Smooth muscle cell (in vitro differentiated cells): ENCODE measurements at regions not wholly inside any gene's neighbourhood (a gene's known extent, or its start where the extent isn't known, plus 50 kb on each side); places are given as distances from the start of the nearest gene placed in this dataset.

Source experiments
- DNase-seq: peaks from one replicate; lab custom pipeline; 2025; ENCODE audit not compliant: unreplicated experiment; lab: John Stamatoyannopoulos, UW
- H2AFZ ChIP-seq: fragments of 200-600 bp; sonication (generic); 2 replicates; pipeline ENCODE4 v1.6.0; 2016; ENCODE audit warnings: antibody characterized with exemption, low read depth, mild to moderate bottlenecking
- H3F3A ChIP-seq: fragments of 200-600 bp; sonication (generic); 2 replicates; pipeline ENCODE4 v1.6.0; 2017; ENCODE audit warnings: antibody characterized with exemption, low read depth
- H3K27ac ChIP-seq: fragments of 200-600 bp; sonication (generic); 2 replicates; pipeline ENCODE4 v1.5.1; 2016; ENCODE audit warnings: low read depth, mild to moderate bottlenecking
- H3K27me3 ChIP-seq: fragments of 200-600 bp; sonication (generic); 2 replicates; pipeline ENCODE4 v1.6.1; 2016; ENCODE audit warnings: low read depth, mild to moderate bottlenecking
- H3K36me3 ChIP-seq: fragments of 200-600 bp; sonication (generic); 2 replicates; pipeline ENCODE4 v1.5.1; 2016; ENCODE audit warnings: low read depth
- H3K4me1 ChIP-seq: fragments of 200-600 bp; sonication (generic); 2 replicates; pipeline ENCODE4 v1.5.1; 2016; ENCODE audit warnings: low read depth
- H3K4me2 ChIP-seq: fragments of 200-600 bp; sonication (generic); 2 replicates; pipeline ENCODE4 v1.6.0; 2016; ENCODE audit warnings: mild to moderate bottlenecking
- H3K4me3 ChIP-seq: fragments of 200-600 bp; sonication (generic); 2 replicates; pipeline ENCODE4 v1.5.1; 2016; ENCODE audit warnings: mild to moderate bottlenecking
- H3K79me2 ChIP-seq: fragments of 200-600 bp; sonication (generic); 2 replicates; pipeline ENCODE4 v1.6.0; 2016; ENCODE audit warnings: low read depth, mild to moderate bottlenecking
- H3K9ac ChIP-seq: fragments of 200-600 bp; sonication (generic); 2 replicates; pipeline ENCODE4 v1.6.0; 2016; ENCODE audit warnings: low read depth
- H3K9me3 ChIP-seq: fragments of 200-600 bp; sonication (generic); replicated peaks from 2 replicates; pipeline ENCODE4 v1.5.1; 2016; ENCODE audit warnings: low read depth
- H4K20me1 ChIP-seq: fragments of 200-600 bp; sonication (generic); 2 replicates; pipeline ENCODE4 v1.6.0; 2016; ENCODE audit warnings: low read depth
- CTCF ChIP-seq: fragments of 200-600 bp; sonication (generic); IDR thresholded peaks from 2 replicates; pipeline ENCODE4 v1.5.1; 2017; ENCODE audit warnings: borderline replicate concordance, mild to moderate bottlenecking, antibody characterized with exemption; ENCODE audit not compliant: insufficient read depth, poor library complexity, severe bottlenecking
- WGBS: methylation state at CpG from one replicate; pipeline ENCODE4 v1.1.7; 2016; ENCODE audit warnings: low lambda C conversion rate; 5-methylcytosine and 5-hydroxymethylcytosine counted together

DNA sequence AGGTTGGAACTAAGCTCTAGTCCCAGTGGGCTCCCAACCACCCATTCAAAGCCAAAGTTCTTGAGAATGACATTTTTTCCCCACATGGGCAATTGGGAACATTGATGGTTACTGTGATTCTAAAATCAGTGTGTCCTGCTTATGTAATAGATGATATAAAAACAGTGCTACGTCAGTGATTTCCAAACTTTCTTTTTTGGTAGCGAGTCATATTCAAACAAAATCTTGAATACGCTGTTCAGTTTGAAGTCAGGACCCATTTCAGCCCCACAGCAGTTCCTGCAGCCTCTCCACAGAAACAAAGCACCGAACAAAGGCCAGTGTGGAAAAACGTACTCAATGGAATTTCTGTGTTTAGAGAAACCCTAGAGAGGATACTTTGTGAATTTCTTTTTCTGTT lies 170.0 kb upstream of the OLIG3 start:
- H3K9ac ChIP-seq = no peak overlapping the region
- H3F3A ChIP-seq = no peaks in the 10 kb centered on the region
- no peak overlapping the region for H3K4me3 ChIP-seq
- H3K4me2 ChIP-seq = no peak overlapping the region
- H4K20me1 ChIP-seq = no peaks in the 10 kb centered on the region
- no peaks in the 10 kb centered on the region for H3K27me3 ChIP-seq
- TF ChIP-seq CTCF = no peak
- no peak overlapping the region for H2AFZ ChIP-seq
- no peak for DNase-seq
- H3K9me3 ChIP-seq = no peaks in the 10 kb centered on the region
- 76% methylated on average over 5 of the region's 5 CpGs for WGBS
- H3K36me3 ChIP-seq = no peaks in the 10 kb centered on the region
- no peak overlapping the region for H3K27ac ChIP-seq
- no peaks in the 10 kb centered on the region for H3K79me2 ChIP-seq
- H3K4me1 ChIP-seq = no peaks in the 10 kb centered on the region

GRCh38 chr6:137665342-137665934 lies 171.2 kb upstream of the OLIG3 start:
- WGBS = 87% methylated on average over 6 of the region's 6 CpGs
- DNase-seq = no peak
- no peak for TF ChIP-seq CTCF

DNA sequence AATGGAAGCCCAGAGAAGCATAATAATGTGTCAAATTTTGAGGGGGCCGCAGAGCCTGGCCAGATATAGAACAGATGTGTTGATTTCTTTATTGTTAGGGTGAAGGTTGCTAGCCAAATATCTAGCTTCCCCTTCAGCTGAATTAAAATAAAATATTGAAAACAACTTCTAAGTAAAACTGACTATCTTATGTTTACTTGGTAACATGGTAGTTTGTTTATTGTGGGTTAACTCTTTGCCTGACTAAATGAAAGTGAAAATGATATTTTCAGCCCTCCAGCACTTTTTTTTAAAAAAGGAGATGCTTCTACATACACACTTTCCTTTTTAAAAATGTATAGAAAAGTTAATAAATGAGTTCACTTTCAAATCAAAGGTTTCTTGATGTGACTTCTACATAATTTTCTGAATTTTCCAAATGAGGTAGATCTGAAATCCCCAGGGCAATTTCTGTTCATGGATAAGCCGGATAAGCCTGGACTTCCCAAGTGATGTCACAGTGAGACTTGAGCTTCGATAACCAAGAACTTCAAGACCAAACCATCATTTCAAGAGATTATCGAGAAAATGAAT lies 172.1 kb upstream of the OLIG3 start:
- no peak overlapping the region for H3K9ac ChIP-seq
- H3K4me3 ChIP-seq = no peak overlapping the region
- H3F3A ChIP-seq = no peaks in the 10 kb centered on the region
- H3K4me1 ChIP-seq = no peaks in the 10 kb centered on the region
- H3K9me3 ChIP-seq = no peaks in the 10 kb centered on the region
- no peaks in the 10 kb centered on the region for H3K27me3 ChIP-seq
- no peak overlapping the region for H2AFZ ChIP-seq
- no peak overlapping the region for H3K4me2 ChIP-seq
- H3K36me3 ChIP-seq = no peaks in the 10 kb centered on the region
- no peaks in the 10 kb centered on the region for H3K79me2 ChIP-seq
- H4K20me1 ChIP-seq = no peaks in the 10 kb centered on the region
- no peak overlapping the region for H3K27ac ChIP-seq
- 87% methylated on average over 4 of the region's 4 CpGs for WGBS
- TF ChIP-seq CTCF = no peak
- DNase-seq = no peak

More at GRCh38 chr6:137665342-137665934, 171.2 kb upstream of the OLIG3 start:
- Histone ChIP-seq H3K36me3 (no peaks in the 10 kb centered on the region), H4K20me1 (no peaks in the 10 kb centered on the region), H3K79me2 (no peaks in the 10 kb centered on the region), H3K4me3 (no peak overlapping the region), H3K27me3 (no peaks in the 10 kb centered on the region), H3K4me2 (no peak overlapping the region), H3K9me3 (no peaks in the 10 kb centered on the region), H3K9ac (no peak overlapping the region), H2AFZ (no peak overlapping the region), H3K4me1 (no peaks in the 10 kb centered on the region), H3F3A (no peaks in the 10 kb centered on the region), H3K27ac (no peak overlapping the region)

DNA sequence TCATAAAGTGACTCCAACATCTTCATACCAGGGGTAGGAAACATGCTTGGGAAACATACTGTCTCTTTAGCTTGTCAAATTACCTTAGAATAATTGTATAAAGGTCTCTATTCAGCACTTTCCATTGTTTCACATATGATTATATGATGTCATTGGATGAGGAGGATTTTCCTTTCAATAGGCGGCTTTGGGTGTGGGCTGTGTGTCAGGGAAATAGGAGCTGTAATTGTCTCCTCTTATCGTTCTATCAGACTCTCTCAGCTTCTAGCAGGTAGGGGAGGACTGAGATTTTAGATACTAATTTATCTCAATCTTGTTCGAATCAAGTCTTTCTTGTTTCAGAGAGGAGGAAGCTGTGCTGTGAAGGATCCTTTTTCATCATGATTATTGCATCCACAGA lies 179.4 kb upstream of the OLIG3 start:
- Histone ChIP-seq H3K9me3 (no peaks in the 10 kb centered on the region), H3K9ac (no peak overlapping the region), H3K79me2 (no peaks in the 10 kb centered on the region), H3K27me3 (no peaks in the 10 kb centered on the region), H3K27ac (peak overlapping the region; percentile 35), H2AFZ (no peak overlapping the region), H3K4me3 (no peak overlapping the region), H4K20me1 (no peaks in the 10 kb centered on the region), H3K4me2 (no peak overlapping the region), H3K4me1 (no peaks in the 10 kb centered on the region), H3K36me3 (no peaks in the 10 kb centered on the region), H3F3A (no peaks in the 10 kb centered on the region)
- DNase-seq = no peak
- TF ChIP-seq CTCF = no peak
- WGBS = 59% methylated on average over 3 of the region's 3 CpGs
